HCT116 (cell line): ENCODE measurements at regions not wholly inside any gene's neighbourhood (a gene's known extent, or its start where the extent isn't known, plus 50 kb on each side); places are given as distances from the start of the nearest gene placed in this dataset.

Experiments used
- ATAC-seq: fragments of 200-7000 bp; cut with Tn5 transposase; 2 replicates; pipeline ENCODE4 v1.9.1; 2020; ENCODE audit warnings: mild to moderate bottlenecking, moderate library complexity
- BruUV-seq: library from RNA; stranded (reverse); fragments of 400-500 nt; replicated peaks from 2 replicates; lab custom pipeline; 2021; lab: Mats Ljungman, UMichigan
- CTCF ChIA-PET: fragments of 300-600 bp; sonication (Branson Sonifier 250); formaldehyde crosslinking; loops from one replicate; lab custom pipeline; 2021; ENCODE audit warnings: antibody characterized with exemption; lab: Charles Lee
- POLR2A ChIA-PET: fragments of 300-600, 350-600 bp; sonication (Branson Sonifier 250); formaldehyde crosslinking; loops from one replicate; lab custom pipeline; 2021; ENCODE audit warnings: antibody characterized with exemption; lab: Charles Lee
- RAD21 ChIA-PET, 2 experiments: fragments of 300-600 bp; sonication (Branson Sonifier 250); formaldehyde crosslinking; loops; one replicate each; lab custom pipeline; 2023; ENCODE audit warnings: low total read pairs in 2 of 2; ENCODE audit not compliant: uncharacterized antibody in 2 of 2, unreplicated experiment in 2 of 2, low non-redundant PET in 1 of 2; lab: Charles Lee
- DNase-seq: peaks from one replicate; pipeline ENCODE4 v3.0.0-alpha.2; 2010; ENCODE audit warnings: low read depth, low spot score
- H2AFZ ChIP-seq: fragments of 200-600 bp; shearing (Covaris generic), sonication (generic); 2 replicates; pipeline ENCODE4 v1.6.1; 2017; ENCODE audit warnings: low read depth, mixed run types, mixed read lengths, antibody characterized with exemption, low read length; ENCODE audit not compliant: poor library complexity, severe bottlenecking
- H3K27ac ChIP-seq: 2 replicates; pipeline ENCODE4 v1.5.1; 2012; ENCODE audit warnings: low read depth, low read length
- H3K27me3 ChIP-seq: fragments of 200-600 bp; sonication (generic); 2 replicates; pipeline ENCODE4 v1.6.1; 2016; ENCODE audit warnings: mixed run types, low read length, mixed read lengths; ENCODE audit not compliant: insufficient read depth
- H3K36me3 ChIP-seq, 2 experiments: fragments of 200-500 bp in 1 of 2; fragments of 200-600 bp in 1 of 2; sonication (Bioruptor generic) in 1 of 2; sonication (generic) in 1 of 2; 2 replicates each; pipeline versions ENCODE4 v1.5.1 to v1.6.1; 2014 to 2016; ENCODE audit warnings: low read length in 2 of 2, inconsistent platforms in 1 of 2, mixed read lengths in 1 of 2, mixed run types in 1 of 2; ENCODE audit not compliant: insufficient read depth in 2 of 2, control insufficient read depth in 1 of 2
- H3K4me1 ChIP-seq, 2 experiments: fragments of 200-600 bp in 1 of 2; sonication (generic) in 1 of 2; 2 replicates each; pipeline versions ENCODE4 v1.5.1 to v1.6.1; 2012 to 2017; ENCODE audit warnings: low read length in 2 of 2, inconsistent platforms in 1 of 2, mild to moderate bottlenecking in 1 of 2, mixed read lengths in 1 of 2, mixed run types in 1 of 2, moderate library complexity in 1 of 2; ENCODE audit not compliant: insufficient read depth in 2 of 2, control insufficient read depth in 1 of 2
- H3K4me2 ChIP-seq: fragments of 200-600 bp; sonication (generic); 2 replicates; pipeline ENCODE4 v1.6.1; 2017; ENCODE audit warnings: mixed run types, low read length, mixed read lengths
- H3K4me3 ChIP-seq, 2 experiments: fragments of 200-600 bp in 1 of 2; sonication (generic) in 1 of 2; replicated peaks in 1 of 2; 2 replicates each; pipeline ENCODE4 v1.5.1; 2011 to 2016; ENCODE audit warnings: low read length in 2 of 2, control low read depth in 1 of 2, low read depth in 1 of 2, mild to moderate bottlenecking in 1 of 2, mixed read lengths in 1 of 2, mixed run types in 1 of 2
- H3K79me2 ChIP-seq: fragments of 200-600 bp; sonication (generic); 2 replicates; pipeline ENCODE4 v1.6.1; 2017; ENCODE audit warnings: mild to moderate bottlenecking, mixed run types, low read length, moderate library complexity, mixed read lengths; ENCODE audit not compliant: insufficient read depth
- H3K9ac ChIP-seq: fragments of 200-600 bp; sonication (generic); 2 replicates; pipeline ENCODE4 v1.6.1; 2016; ENCODE audit warnings: low read length, mixed read lengths
- H3K9me2 ChIP-seq: fragments of 200-600 bp; sonication (generic), shearing (Covaris generic); 2 replicates; pipeline ENCODE4 v1.6.1; 2017; ENCODE audit warnings: mixed run types, mild to moderate bottlenecking, moderate library complexity; ENCODE audit not compliant: insufficient read depth
- H3K9me3 ChIP-seq, 2 experiments: fragments of 200-500 bp in 1 of 2; fragments of 200-600 bp in 1 of 2; sonication (Bioruptor generic) in 1 of 2; sonication (generic) in 1 of 2; 2 replicates each; pipeline ENCODE4 v1.6.1; 2014 to 2017; ENCODE audit warnings: low read length in 2 of 2, mixed read lengths in 2 of 2, inconsistent platforms in 1 of 2, low read depth in 1 of 2, mild to moderate bottlenecking in 1 of 2, mixed run types in 1 of 2, moderate library complexity in 1 of 2; ENCODE audit not compliant: control insufficient read depth in 1 of 2, insufficient read depth in 1 of 2
- H4K20me1 ChIP-seq: fragments of 200-600 bp; sonication (generic), shearing (Covaris generic); 2 replicates; pipeline ENCODE4 v1.6.1; 2017; ENCODE audit warnings: mixed run types, mild to moderate bottlenecking, moderate library complexity; ENCODE audit not compliant: insufficient read depth
- CBX3 ChIP-seq: IDR thresholded peaks from 2 replicates; pipeline ENCODE4 v1.6.1; 2012; ENCODE audit warnings: low read depth
- ELF1 ChIP-seq: IDR thresholded peaks from 2 replicates; pipeline ENCODE4 v1.6.1; 2012; ENCODE audit warnings: low read depth, borderline replicate concordance
- EZH2 ChIP-seq: fragments of 200-600 bp; sonication (generic); IDR thresholded peaks from 2 replicates; pipeline ENCODE4 v1.6.1; 2017; ENCODE audit warnings: antibody characterized with exemption, mixed run types
- EZH2phosphoT487 ChIP-seq: fragments of 200-600 bp; IDR thresholded peaks from 2 replicates; pipeline ENCODE4 v1.6.1; 2018; ENCODE audit warnings: antibody characterized with exemption, borderline replicate concordance
- FOSL1 ChIP-seq: IDR thresholded peaks from 2 replicates; pipeline ENCODE4 v1.6.1; 2012; ENCODE audit warnings: low read depth
- JUND ChIP-seq: IDR thresholded peaks from 2 replicates; pipeline ENCODE4 v1.6.1; 2012
- POLR2A ChIP-seq: IDR thresholded peaks from 2 replicates; pipeline ENCODE4 v1.7.0; 2011; ENCODE audit warnings: borderline replicate concordance; ENCODE audit not compliant: insufficient read depth, insufficient read length; ENCODE audit errors: extremely low read depth
- POLR2AphosphoS5 ChIP-seq: IDR thresholded peaks from 2 replicates; pipeline ENCODE4 v1.6.1; 2011; ENCODE audit warnings: mild to moderate bottlenecking, low read depth, low read length, moderate library complexity
- RAD21 ChIP-seq: IDR thresholded peaks from 2 replicates; pipeline ENCODE4 v1.6.1; 2012; ENCODE audit warnings: low read depth, mild to moderate bottlenecking
- SIN3A ChIP-seq: IDR thresholded peaks from 2 replicates; pipeline ENCODE4 v1.6.1; 2012; ENCODE audit warnings: low read depth
- SP1 ChIP-seq: IDR thresholded peaks from 2 replicates; pipeline ENCODE4 v1.6.1; 2012; ENCODE audit warnings: low read depth
- SRF ChIP-seq: IDR thresholded peaks from 2 replicates; pipeline ENCODE4 v1.6.1; 2012; ENCODE audit warnings: low read depth
- TCF7L2 ChIP-seq: IDR thresholded peaks from 2 replicates; pipeline ENCODE4 v1.7.0; 2011; ENCODE audit warnings: borderline replicate concordance, inconsistent platforms; ENCODE audit not compliant: insufficient read depth, insufficient read length; ENCODE audit errors: extremely low read depth
- YY1 ChIP-seq: IDR thresholded peaks from 2 replicates; pipeline ENCODE4 v1.6.1; 2011; ENCODE audit warnings: low read length, low read depth, moderate library complexity, mild to moderate bottlenecking; ENCODE audit not compliant: insufficient replicate concordance; ENCODE audit errors: extremely low read depth
- ZFX ChIP-seq: fragments of 450-650 bp; IDR thresholded peaks from 2 replicates; pipeline ENCODE4 v1.6.1; 2017
- intact Hi-C: fragments of 100-400 bp; cut with micrococcal nuclease; formaldehyde crosslinking; loops from 2 replicates; pipeline ENCODE4 v1.10.0; 2022
- TF ChIP-seq, protein P1 (sequence below): IDR thresholded peaks from 2 replicates; pipeline ENCODE4 v1.6.1; 2011; ENCODE audit warnings: mild to moderate bottlenecking, low read length, moderate library complexity; ENCODE audit not compliant: insufficient replicate concordance; ENCODE audit errors: extremely low read depth
- TF ChIP-seq, protein P2 (sequence below): IDR thresholded peaks from 2 replicates; pipeline ENCODE4 v1.6.1; 2012
- TF ChIP-seq, protein P3 (sequence below): IDR thresholded peaks from 2 replicates; pipeline ENCODE4 v1.6.1; 2012
- TF ChIP-seq, protein P4 (sequence below): IDR thresholded peaks from 2 replicates; pipeline ENCODE4 v1.6.1; 2012; ENCODE audit warnings: low read depth

DNA sequence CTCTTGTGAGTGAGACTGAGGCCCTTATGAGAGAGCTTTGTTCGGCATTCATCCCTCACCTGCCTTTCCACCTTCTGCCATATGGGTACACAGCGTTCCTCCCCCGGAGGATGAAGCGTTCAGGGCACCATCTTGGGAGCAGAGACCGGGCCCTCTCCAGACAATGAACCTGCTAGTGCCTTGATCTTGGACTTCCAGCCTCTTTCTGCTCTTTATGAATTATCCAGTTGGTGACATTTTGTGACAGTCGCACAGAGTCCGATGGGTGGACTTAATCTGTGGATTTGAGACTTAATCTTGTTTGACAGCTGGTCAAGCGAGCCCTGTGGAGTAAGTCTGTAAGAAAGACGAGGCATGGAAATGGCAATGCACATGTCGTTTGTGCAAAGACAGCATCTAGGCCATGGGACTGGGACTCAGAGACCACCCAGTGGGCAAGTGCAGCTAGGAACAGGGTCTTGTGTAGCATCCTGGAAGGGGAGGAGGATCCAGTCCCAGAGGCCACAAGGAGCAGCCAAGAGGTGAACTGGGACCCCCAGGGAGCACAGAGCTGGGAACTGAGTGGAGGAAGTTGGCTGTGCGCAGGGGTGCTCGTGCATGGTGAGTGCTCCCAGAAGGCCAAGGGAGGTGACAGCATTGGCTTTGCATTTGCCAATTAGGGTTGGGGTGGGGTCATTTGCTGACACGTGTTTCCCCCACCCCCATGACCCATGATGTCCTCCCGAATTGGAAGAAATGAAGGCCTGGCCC lies 69.5 kb upstream of the HDAC4 start (continued):
- no peak for TF ChIP-seq EZH2phosphoT487

DNA sequence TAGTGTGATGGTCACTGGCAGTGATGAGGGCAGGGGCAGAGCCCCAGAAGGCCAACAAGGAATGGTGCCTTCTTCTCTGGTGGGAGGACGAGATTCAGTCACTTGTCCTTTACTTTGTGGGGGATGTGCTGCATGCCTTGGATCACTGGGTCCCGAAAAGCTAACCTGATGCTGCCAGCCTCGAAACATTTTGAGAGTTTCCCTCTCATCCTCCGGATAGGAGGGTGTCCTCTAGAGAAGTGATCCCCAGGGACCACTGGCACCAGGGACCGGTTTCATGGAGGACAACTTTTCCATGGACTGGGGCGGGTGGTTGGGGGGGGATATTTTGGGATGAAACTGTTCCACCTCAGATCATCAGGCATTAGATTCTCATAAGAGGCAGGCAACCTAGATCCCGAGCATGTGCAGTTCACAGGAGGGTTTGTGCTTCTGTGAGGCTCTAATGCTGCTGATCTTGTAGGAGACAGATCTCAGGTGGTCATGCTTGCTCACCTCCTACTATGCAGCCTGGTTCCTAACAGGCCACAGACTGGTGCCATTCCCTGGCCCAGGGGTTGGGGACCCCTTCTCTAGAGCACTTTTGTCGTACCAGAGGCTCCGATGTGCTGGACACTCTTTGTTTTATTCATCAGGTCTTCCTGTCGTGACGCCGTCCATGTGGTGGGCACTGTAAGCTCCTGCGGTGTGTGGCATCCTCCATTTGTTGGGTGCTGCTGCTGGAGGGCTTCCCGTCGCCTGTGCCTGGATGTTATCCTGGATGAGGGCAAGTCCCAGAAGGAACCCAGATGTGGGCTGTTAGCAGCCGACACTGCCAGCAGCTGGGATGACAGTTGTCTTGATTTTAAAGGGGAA lies 68.5 kb upstream of the HDAC4 start:
- Histone ChIP-seq H3K79me2 (no peaks in the 10 kb centered on the region), H4K20me1 (no peaks in the 10 kb centered on the region), H3K9me3 (no peaks in the 10 kb centered on the region), H3K9ac (no peak overlapping the region), H3K27ac (no peak overlapping the region), H3K27me3 (peaks cover 15% of the 10 kb centered on the region; the same call in 1 of the 2 replicates), H2AFZ (no peak overlapping the region), H3K36me3 (no peaks in the 10 kb centered on the region), H3K4me2 (no peak overlapping the region), H3K4me3 (no peak overlapping the region), H3K9me2 (no peaks in the 10 kb centered on the region), H3K4me1 (peaks cover 10 to 11% of the 10 kb centered on the region in 2 experiments; a peak in 3 of 4 replicates)
- ATAC-seq (no peak), DNase-seq (no peak)
- CTCF ChIA-PET, result no interaction called here
- TF ChIP-seq, protein P1, sequence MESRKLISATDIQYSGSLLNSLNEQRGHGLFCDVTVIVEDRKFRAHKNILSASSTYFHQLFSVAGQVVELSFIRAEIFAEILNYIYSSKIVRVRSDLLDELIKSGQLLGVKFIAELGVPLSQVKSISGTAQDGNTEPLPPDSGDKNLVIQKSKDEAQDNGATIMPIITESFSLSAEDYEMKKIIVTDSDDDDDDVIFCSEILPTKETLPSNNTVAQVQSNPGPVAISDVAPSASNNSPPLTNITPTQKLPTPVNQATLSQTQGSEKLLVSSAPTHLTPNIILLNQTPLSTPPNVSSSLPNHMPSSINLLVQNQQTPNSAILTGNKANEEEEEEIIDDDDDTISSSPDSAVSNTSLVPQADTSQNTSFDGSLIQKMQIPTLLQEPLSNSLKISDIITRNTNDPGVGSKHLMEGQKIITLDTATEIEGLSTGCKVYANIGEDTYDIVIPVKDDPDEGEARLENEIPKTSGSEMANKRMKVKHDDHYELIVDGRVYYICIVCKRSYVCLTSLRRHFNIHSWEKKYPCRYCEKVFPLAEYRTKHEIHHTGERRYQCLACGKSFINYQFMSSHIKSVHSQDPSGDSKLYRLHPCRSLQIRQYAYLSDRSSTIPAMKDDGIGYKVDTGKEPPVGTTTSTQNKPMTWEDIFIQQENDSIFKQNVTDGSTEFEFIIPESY, result no peak
- TF ChIP-seq, protein P2, sequence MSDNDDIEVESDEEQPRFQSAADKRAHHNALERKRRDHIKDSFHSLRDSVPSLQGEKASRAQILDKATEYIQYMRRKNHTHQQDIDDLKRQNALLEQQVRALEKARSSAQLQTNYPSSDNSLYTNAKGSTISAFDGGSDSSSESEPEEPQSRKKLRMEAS, result no peak
- TF ChIP-seq EZH2, result no peak
- TF ChIP-seq ELF1, result no peak
- TF ChIP-seq POLR2AphosphoS5, result no peak
- TF ChIP-seq RAD21, result no peak
- no peak for TF ChIP-seq ZFX
- no peak for TF ChIP-seq SP1
- TF ChIP-seq EZH2phosphoT487, result no peak
- TF ChIP-seq, protein P3, sequence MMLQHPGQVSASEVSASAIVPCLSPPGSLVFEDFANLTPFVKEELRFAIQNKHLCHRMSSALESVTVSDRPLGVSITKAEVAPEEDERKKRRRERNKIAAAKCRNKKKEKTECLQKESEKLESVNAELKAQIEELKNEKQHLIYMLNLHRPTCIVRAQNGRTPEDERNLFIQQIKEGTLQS, result no peak
- no peak for TF ChIP-seq CBX3
- TF ChIP-seq SIN3A, result no peak
- no peak for TF ChIP-seq YY1
- no peak for TF ChIP-seq TCF7L2
- no peak for TF ChIP-seq SRF
- no peak for TF ChIP-seq JUND
- no peak for TF ChIP-seq FOSL1
- TF ChIP-seq, protein P4, sequence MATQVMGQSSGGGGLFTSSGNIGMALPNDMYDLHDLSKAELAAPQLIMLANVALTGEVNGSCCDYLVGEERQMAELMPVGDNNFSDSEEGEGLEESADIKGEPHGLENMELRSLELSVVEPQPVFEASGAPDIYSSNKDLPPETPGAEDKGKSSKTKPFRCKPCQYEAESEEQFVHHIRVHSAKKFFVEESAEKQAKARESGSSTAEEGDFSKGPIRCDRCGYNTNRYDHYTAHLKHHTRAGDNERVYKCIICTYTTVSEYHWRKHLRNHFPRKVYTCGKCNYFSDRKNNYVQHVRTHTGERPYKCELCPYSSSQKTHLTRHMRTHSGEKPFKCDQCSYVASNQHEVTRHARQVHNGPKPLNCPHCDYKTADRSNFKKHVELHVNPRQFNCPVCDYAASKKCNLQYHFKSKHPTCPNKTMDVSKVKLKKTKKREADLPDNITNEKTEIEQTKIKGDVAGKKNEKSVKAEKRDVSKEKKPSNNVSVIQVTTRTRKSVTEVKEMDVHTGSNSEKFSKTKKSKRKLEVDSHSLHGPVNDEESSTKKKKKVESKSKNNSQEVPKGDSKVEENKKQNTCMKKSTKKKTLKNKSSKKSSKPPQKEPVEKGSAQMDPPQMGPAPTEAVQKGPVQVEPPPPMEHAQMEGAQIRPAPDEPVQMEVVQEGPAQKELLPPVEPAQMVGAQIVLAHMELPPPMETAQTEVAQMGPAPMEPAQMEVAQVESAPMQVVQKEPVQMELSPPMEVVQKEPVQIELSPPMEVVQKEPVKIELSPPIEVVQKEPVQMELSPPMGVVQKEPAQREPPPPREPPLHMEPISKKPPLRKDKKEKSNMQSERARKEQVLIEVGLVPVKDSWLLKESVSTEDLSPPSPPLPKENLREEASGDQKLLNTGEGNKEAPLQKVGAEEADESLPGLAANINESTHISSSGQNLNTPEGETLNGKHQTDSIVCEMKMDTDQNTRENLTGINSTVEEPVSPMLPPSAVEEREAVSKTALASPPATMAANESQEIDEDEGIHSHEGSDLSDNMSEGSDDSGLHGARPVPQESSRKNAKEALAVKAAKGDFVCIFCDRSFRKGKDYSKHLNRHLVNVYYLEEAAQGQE, result no peak
- no peak for TF ChIP-seq POLR2A
- POLR2A ChIA-PET, result no interaction called here
- intact Hi-C loops, result no loop called here
- RAD21 ChIA-PET, result no interaction called here
- BruUV-seq, result no TSS peak
